Neural progenitor cell (in vitro differentiated cells): ENCODE measurements at regions not wholly inside any gene's neighbourhood (a gene's known extent, or its start where the extent isn't known, plus 50 kb on each side); places are given as distances from the start of the nearest gene placed in this dataset.

Source experiments
- EZH2 ChIP-seq: fragments of 200-600 bp; sonication (generic); IDR thresholded peaks from 2 replicates; pipeline ENCODE4 v1.6.1; 2017; ENCODE audit warnings: antibody characterized with exemption, mild to moderate bottlenecking, moderate library complexity
- EZH2phosphoT487 ChIP-seq: fragments of 200-600 bp; sonication (generic); IDR thresholded peaks from 2 replicates; pipeline ENCODE4 v1.6.1; 2017; ENCODE audit warnings: antibody characterized with exemption
- TF ChIP-seq, protein P1 (sequence below): fragments of 200-600 bp; sonication (generic); IDR thresholded peaks from 2 replicates; pipeline ENCODE4 v1.5.1; 2017; ENCODE audit warnings: antibody characterized with exemption, mild to moderate bottlenecking

DNA sequence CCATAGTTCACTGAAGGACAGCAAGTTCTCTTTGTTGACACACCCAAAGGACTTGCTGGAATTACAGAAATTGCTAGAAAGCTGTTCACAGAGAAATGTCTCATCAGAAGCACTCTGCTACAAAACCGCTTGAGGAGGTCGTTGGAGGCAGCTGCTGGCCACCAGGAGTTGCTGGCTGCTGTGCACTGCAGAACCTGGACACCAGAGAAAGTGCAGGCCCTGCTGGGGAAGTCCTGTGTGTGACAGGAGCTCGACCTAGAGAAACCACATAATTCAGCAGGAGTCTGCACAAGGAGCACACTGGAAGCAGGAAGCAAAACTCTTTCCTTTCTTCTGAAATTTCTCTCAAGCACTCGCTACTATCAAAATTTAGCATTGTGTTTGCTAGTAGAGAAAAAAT lies 461.5 kb upstream of the GHITM start:
- TF ChIP-seq, protein P1, sequence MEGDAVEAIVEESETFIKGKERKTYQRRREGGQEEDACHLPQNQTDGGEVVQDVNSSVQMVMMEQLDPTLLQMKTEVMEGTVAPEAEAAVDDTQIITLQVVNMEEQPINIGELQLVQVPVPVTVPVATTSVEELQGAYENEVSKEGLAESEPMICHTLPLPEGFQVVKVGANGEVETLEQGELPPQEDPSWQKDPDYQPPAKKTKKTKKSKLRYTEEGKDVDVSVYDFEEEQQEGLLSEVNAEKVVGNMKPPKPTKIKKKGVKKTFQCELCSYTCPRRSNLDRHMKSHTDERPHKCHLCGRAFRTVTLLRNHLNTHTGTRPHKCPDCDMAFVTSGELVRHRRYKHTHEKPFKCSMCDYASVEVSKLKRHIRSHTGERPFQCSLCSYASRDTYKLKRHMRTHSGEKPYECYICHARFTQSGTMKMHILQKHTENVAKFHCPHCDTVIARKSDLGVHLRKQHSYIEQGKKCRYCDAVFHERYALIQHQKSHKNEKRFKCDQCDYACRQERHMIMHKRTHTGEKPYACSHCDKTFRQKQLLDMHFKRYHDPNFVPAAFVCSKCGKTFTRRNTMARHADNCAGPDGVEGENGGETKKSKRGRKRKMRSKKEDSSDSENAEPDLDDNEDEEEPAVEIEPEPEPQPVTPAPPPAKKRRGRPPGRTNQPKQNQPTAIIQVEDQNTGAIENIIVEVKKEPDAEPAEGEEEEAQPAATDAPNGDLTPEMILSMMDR = no peak
- TF ChIP-seq EZH2 (no peak), EZH2phosphoT487 (no peak)
